ENCODE measurements at regions not wholly inside any gene's neighbourhood (a gene's known extent, or its start where the extent isn't known, plus 50 kb on each side); places are given as distances from the start of the nearest gene placed in this dataset.

DNA sequence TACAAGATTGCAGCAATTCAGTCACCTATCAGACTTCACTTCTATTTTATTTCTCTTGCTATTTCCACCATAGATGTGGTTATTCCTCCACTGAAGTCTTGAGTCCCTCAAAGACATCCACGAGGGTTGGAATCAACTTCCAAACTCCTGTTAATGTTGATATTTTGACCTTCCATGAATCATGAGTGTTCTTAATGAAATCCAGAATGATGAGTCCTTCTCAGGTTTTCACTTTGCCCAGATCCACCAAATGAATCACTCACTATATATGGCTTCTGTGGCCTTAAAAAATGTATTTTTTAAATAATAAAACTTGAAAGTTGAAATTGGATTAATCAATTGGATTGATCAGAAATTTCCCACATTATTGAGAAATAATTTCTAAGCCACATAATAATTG, 1821.0 kb downstream of the EFNA5 start:
- Histone ChIP-seq H3K4me2 (ENCODE audit: low read length) (no peak overlapping the region), H2BK5ac (ENCODE audit: low read length) (no peak overlapping the region), H3K18ac (ENCODE audit: low read length) (no peak overlapping the region), H3K4me1 (ENCODE audit: control insufficient read depth, low read depth, low read length) (no peaks in the 10 kb centered on the region), H2AK5ac (ENCODE audit: low read length) (no peak overlapping the region), H4K8ac (ENCODE audit: low read depth, low read length) (no peak overlapping the region), H2BK15ac (replicated peaks; ENCODE audit: low read depth) (no peak overlapping the region), H3K23ac (ENCODE audit: low read length) (no peak overlapping the region), H4K5ac (ENCODE audit: low read length) (no peak overlapping the region), H3K79me2 (ENCODE audit: control insufficient read depth, insufficient read depth, low read length) (no peaks in the 10 kb centered on the region), H2BK120ac (ENCODE audit: low read depth, low read length) (no peak overlapping the region), H3K36me3 (ENCODE audit: control insufficient read depth, insufficient read depth, low read length) (no peaks in the 10 kb centered on the region), H3K27ac (ENCODE audit: low read depth, low read length) (no peak overlapping the region), H3K79me1 (ENCODE audit: low read length) (no peaks in the 10 kb centered on the region), H3K4ac (ENCODE audit: low read depth, low read length) (no peak overlapping the region), H3K56ac (ENCODE audit: low read length) (no peak overlapping the region), H3K9ac (ENCODE audit: low read length) (no peak overlapping the region), H3K4me3 (ENCODE audit: low read length) (no peak overlapping the region), H3K27me3 (ENCODE audit: insufficient read depth, low read length, poor library complexity) (no peaks in the 10 kb centered on the region)
- no peak for DNase-seq
- WGBS (ENCODE audit: extremely low coverage, insufficient coverage, low lambda C conversion rate): no CpG with 5 or more reads among the region's 1 CpG

DNA sequence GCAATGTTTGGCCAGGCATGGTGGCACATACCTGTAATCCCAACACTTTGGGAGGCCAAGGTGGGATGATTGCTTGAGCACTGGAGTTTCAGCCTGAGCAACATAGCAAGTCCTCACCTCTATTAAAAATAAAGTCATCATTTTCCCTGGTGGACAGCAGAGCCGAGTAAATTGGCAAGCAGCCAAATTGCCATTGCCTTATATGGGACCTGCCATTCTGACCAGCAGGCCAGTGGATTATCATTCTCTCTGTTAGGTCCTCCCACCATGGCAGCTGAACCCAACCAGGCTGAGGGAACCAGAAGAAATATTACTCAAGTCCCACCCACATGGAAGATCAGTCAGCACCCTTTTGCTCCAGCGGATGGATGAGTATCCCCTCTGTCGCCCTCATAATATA, 1829.9 kb downstream of the EFNA5 start:
- H3K4ac ChIP-seq (ENCODE audit: low read depth, low read length): no peak overlapping the region

DNA sequence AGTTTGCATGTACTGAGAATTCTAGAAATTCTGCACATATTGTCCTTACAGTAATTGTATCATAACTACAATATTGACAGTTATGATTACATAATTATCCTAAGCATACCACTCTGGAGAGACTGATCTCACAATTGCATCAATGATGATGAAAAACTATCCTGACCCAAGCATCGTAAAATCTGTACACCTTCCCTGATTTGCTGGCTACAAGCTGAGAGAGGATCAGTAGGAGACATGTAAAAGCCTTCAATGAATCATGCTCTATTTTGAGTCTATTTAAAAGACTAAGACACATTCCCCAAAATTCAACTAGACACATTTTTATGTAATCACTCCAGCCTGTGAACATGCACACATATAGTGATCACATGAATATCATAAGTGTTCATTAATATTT, 1833.8 kb downstream of the EFNA5 start:
- no peak overlapping the region for H3K4me3 ChIP-seq (ENCODE audit: low read length)
- H2BK5ac ChIP-seq (ENCODE audit: low read length): no peak overlapping the region
- no peak overlapping the region for H3K4me2 ChIP-seq (ENCODE audit: low read length)
- H3K79me1 ChIP-seq (ENCODE audit: low read length): no peaks in the 10 kb centered on the region
- H3K4me1 ChIP-seq (ENCODE audit: control insufficient read depth, low read depth, low read length): no peaks in the 10 kb centered on the region
- no peak overlapping the region for H3K9ac ChIP-seq (ENCODE audit: low read length)
- no peak overlapping the region for H3K23ac ChIP-seq (ENCODE audit: low read length)
- H3K4ac ChIP-seq (ENCODE audit: low read depth, low read length): no peak overlapping the region
- no peak overlapping the region for H2BK120ac ChIP-seq (ENCODE audit: low read depth, low read length)
- WGBS (ENCODE audit: extremely low coverage, insufficient coverage, low lambda C conversion rate): no CpG with 5 or more reads among the region's 1 CpG
- no peak overlapping the region for H3K27ac ChIP-seq (ENCODE audit: low read depth, low read length)
- no peak for DNase-seq
- no peak overlapping the region for H2AK5ac ChIP-seq (ENCODE audit: low read length)
- no peak overlapping the region for H3K18ac ChIP-seq (ENCODE audit: low read length)
- H4K8ac ChIP-seq (ENCODE audit: low read depth, low read length): no peak overlapping the region
- H3K27me3 ChIP-seq (ENCODE audit: insufficient read depth, low read length, poor library complexity): no peaks in the 10 kb centered on the region
- H2BK15ac ChIP-seq (replicated peaks; ENCODE audit: low read depth): no peak overlapping the region
- no peak overlapping the region for H4K5ac ChIP-seq (ENCODE audit: low read length)
- no peaks in the 10 kb centered on the region for H3K79me2 ChIP-seq (ENCODE audit: control insufficient read depth, insufficient read depth, low read length)
- no peaks in the 10 kb centered on the region for H3K36me3 ChIP-seq (ENCODE audit: control insufficient read depth, insufficient read depth, low read length)
- no peak overlapping the region for H3K56ac ChIP-seq (ENCODE audit: low read length)

More for the DNA sequence above, 1829.9 kb downstream of the EFNA5 start:
- H3K4me2 ChIP-seq (ENCODE audit: low read length): no peak overlapping the region
- no peak overlapping the region for H4K8ac ChIP-seq (ENCODE audit: low read depth, low read length)
- H3K27me3 ChIP-seq (ENCODE audit: insufficient read depth, low read length, poor library complexity): no peaks in the 10 kb centered on the region
- no peak overlapping the region for H2BK15ac ChIP-seq (replicated peaks; ENCODE audit: low read depth)
- H3K56ac ChIP-seq (ENCODE audit: low read length): no peak overlapping the region
- no peak overlapping the region for H2AK5ac ChIP-seq (ENCODE audit: low read length)
- H3K36me3 ChIP-seq (ENCODE audit: control insufficient read depth, insufficient read depth, low read length): no peaks in the 10 kb centered on the region
- H3K4me1 ChIP-seq (ENCODE audit: control insufficient read depth, low read depth, low read length): no peaks in the 10 kb centered on the region
- no peak overlapping the region for H3K9ac ChIP-seq (ENCODE audit: low read length)
- no peak overlapping the region for H3K23ac ChIP-seq (ENCODE audit: low read length)
- no peak overlapping the region for H2BK5ac ChIP-seq (ENCODE audit: low read length)
- no CpG with 5 or more reads among the region's 3 CpGs for WGBS (ENCODE audit: extremely low coverage, insufficient coverage, low lambda C conversion rate)
- no peaks in the 10 kb centered on the region for H3K79me2 ChIP-seq (ENCODE audit: control insufficient read depth, insufficient read depth, low read length)
- no peak overlapping the region for H3K27ac ChIP-seq (ENCODE audit: low read depth, low read length)
- DNase-seq: no peak
- no peak overlapping the region for H3K18ac ChIP-seq (ENCODE audit: low read length)
- no peak overlapping the region for H3K4me3 ChIP-seq (ENCODE audit: low read length)
- no peaks in the 10 kb centered on the region for H3K79me1 ChIP-seq (ENCODE audit: low read length)
- no peak overlapping the region for H4K5ac ChIP-seq (ENCODE audit: low read length)
- H2BK120ac ChIP-seq (ENCODE audit: low read depth, low read length): no peak overlapping the region

GRCh38 chr5:105836268-105836667, 1834.5 kb downstream of the EFNA5 start:
- H3K4me3 ChIP-seq (ENCODE audit: low read length): no peak overlapping the region
- no peaks in the 10 kb centered on the region for H3K79me2 ChIP-seq (ENCODE audit: control insufficient read depth, insufficient read depth, low read length)
- no peak overlapping the region for H3K27ac ChIP-seq (ENCODE audit: low read depth, low read length)
- no peak overlapping the region for H4K8ac ChIP-seq (ENCODE audit: low read depth, low read length)
- no peaks in the 10 kb centered on the region for H3K27me3 ChIP-seq (ENCODE audit: insufficient read depth, low read length, poor library complexity)
- DNase-seq: no peak
- H3K9ac ChIP-seq (ENCODE audit: low read length): no peak overlapping the region
- no peak overlapping the region for H4K5ac ChIP-seq (ENCODE audit: low read length)
- H3K36me3 ChIP-seq (ENCODE audit: control insufficient read depth, insufficient read depth, low read length): no peaks in the 10 kb centered on the region
- no peak overlapping the region for H3K18ac ChIP-seq (ENCODE audit: low read length)
- no peak overlapping the region for H3K23ac ChIP-seq (ENCODE audit: low read length)
- H2BK15ac ChIP-seq (replicated peaks; ENCODE audit: low read depth): no peak overlapping the region
- H2AK5ac ChIP-seq (ENCODE audit: low read length): no peak overlapping the region
- H3K4me2 ChIP-seq (ENCODE audit: low read length): no peak overlapping the region
- H3K4me1 ChIP-seq (ENCODE audit: control insufficient read depth, low read depth, low read length): no peaks in the 10 kb centered on the region
- H3K79me1 ChIP-seq (ENCODE audit: low read length): no peaks in the 10 kb centered on the region
- no peak overlapping the region for H2BK5ac ChIP-seq (ENCODE audit: low read length)
- no peak overlapping the region for H2BK120ac ChIP-seq (ENCODE audit: low read depth, low read length)
- H3K4ac ChIP-seq (ENCODE audit: low read depth, low read length): no peak overlapping the region
- no peak overlapping the region for H3K56ac ChIP-seq (ENCODE audit: low read length)

- no peak overlapping the region for H2BK15ac ChIP-seq (replicated peaks; ENCODE audit: low read depth)
- H3K27me3 ChIP-seq (ENCODE audit: insufficient read depth, low read length, poor library complexity): no peaks in the 10 kb centered on the region
- H4K8ac ChIP-seq (ENCODE audit: low read depth, low read length): no peak overlapping the region
- DNase-seq: no peak
- no peak overlapping the region for H2BK120ac ChIP-seq (ENCODE audit: low read depth, low read length)
- H3K9ac ChIP-seq (ENCODE audit: low read length): no peak overlapping the region
- no peak overlapping the region for H3K4ac ChIP-seq (ENCODE audit: low read depth, low read length)
- no peak overlapping the region for H2BK5ac ChIP-seq (ENCODE audit: low read length)
- H3K18ac ChIP-seq (ENCODE audit: low read length): no peak overlapping the region
- no peak overlapping the region for H2AK5ac ChIP-seq (ENCODE audit: low read length)
- no peak overlapping the region for H4K5ac ChIP-seq (ENCODE audit: low read length)
- no peaks in the 10 kb centered on the region for H3K36me3 ChIP-seq (ENCODE audit: control insufficient read depth, insufficient read depth, low read length)
- H3K4me3 ChIP-seq (ENCODE audit: low read length): no peak overlapping the region
- H3K4me1 ChIP-seq (ENCODE audit: control insufficient read depth, low read depth, low read length): no peaks in the 10 kb centered on the region
- no peak overlapping the region for H3K4me2 ChIP-seq (ENCODE audit: low read length)
- no peak overlapping the region for H3K23ac ChIP-seq (ENCODE audit: low read length)
- no peaks in the 10 kb centered on the region for H3K79me2 ChIP-seq (ENCODE audit: control insufficient read depth, insufficient read depth, low read length)
- H3K79me1 ChIP-seq (ENCODE audit: low read length): no peaks in the 10 kb centered on the region
- H3K27ac ChIP-seq (ENCODE audit: low read depth, low read length): no peak overlapping the region
- no peak overlapping the region for H3K56ac ChIP-seq (ENCODE audit: low read length)
- WGBS (ENCODE audit: extremely low coverage, insufficient coverage, low lambda C conversion rate): no CpG with 5 or more reads among the region's 1 CpG
Measured at GRCh38 chr5:105828821-105829220, 1841.9 kb downstream of the EFNA5 start.

DNA sequence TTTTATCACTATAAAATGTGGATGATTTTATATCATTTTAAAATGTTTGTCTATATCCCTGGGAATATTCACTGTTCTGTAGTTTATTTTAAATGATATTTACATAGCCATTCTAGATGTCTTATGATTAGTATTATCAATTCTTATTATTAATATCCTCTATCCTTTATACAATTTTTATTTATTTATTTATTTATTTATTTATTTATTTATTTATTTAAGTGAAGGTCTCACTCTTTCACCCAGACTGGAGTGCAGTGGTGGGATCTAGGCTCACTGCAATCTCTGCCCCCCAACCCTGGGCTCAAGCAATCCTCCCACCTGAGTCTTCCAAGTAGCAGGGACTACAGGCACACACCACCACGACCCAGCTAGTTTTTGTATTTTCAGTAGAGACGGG, 1848.9 kb downstream of the EFNA5 start:
- Histone ChIP-seq H2BK120ac (ENCODE audit: low read depth, low read length) (no peak overlapping the region), H3K18ac (ENCODE audit: low read length) (no peak overlapping the region), H3K4me3 (ENCODE audit: low read length) (no peak overlapping the region), H3K23ac (ENCODE audit: low read length) (no peak overlapping the region), H2BK15ac (replicated peaks; ENCODE audit: low read depth) (no peak overlapping the region), H2AK5ac (ENCODE audit: low read length) (no peak overlapping the region), H3K4me1 (ENCODE audit: control insufficient read depth, low read depth, low read length) (no peaks in the 10 kb centered on the region), H3K4ac (ENCODE audit: low read depth, low read length) (no peak overlapping the region), H2BK5ac (ENCODE audit: low read length) (no peak overlapping the region), H3K9ac (ENCODE audit: low read length) (no peak overlapping the region), H3K79me2 (ENCODE audit: control insufficient read depth, insufficient read depth, low read length) (no peaks in the 10 kb centered on the region), H3K27me3 (ENCODE audit: insufficient read depth, low read length, poor library complexity) (no peaks in the 10 kb centered on the region), H4K5ac (ENCODE audit: low read length) (no peak overlapping the region), H3K36me3 (ENCODE audit: control insufficient read depth, insufficient read depth, low read length) (no peaks in the 10 kb centered on the region), H3K79me1 (ENCODE audit: low read length) (no peaks in the 10 kb centered on the region), H4K8ac (ENCODE audit: low read depth, low read length) (no peak overlapping the region), H3K27ac (ENCODE audit: low read depth, low read length) (no peak overlapping the region), H3K4me2 (ENCODE audit: low read length) (no peak overlapping the region), H3K56ac (ENCODE audit: low read length) (no peak overlapping the region)
- DNase-seq: no peak
- WGBS (ENCODE audit: extremely low coverage, insufficient coverage, low lambda C conversion rate): no CpG with 5 or more reads among the region's 2 CpGs
